H9 (cell line): ENCODE measurements at regions not wholly inside any gene's neighbourhood (a gene's known extent, or its start where the extent isn't known, plus 50 kb on each side); places are given as distances from the start of the nearest gene placed in this dataset.

Experiments used
- DNase-seq: peaks from one replicate; pipeline ENCODE4 v3.0.0-alpha.2; 2017
- H2AFZ ChIP-seq: one replicate; pipeline ENCODE4 v1.6.1; 2013; ENCODE audit warnings: mild to moderate bottlenecking, low read length, control low read depth, moderate library complexity
- H2AK5ac ChIP-seq: 2 replicates; pipeline ENCODE4 v1.6.1; 2013; ENCODE audit warnings: low read length, control low read depth, mixed read lengths; ENCODE audit not compliant: insufficient read length
- H2BK120ac ChIP-seq: one replicate; pipeline ENCODE4 v1.6.1; 2013; ENCODE audit warnings: low read depth, mild to moderate bottlenecking, low read length, control low read depth, inconsistent platforms; ENCODE audit not compliant: poor library complexity, severe bottlenecking
- H2BK12ac ChIP-seq: 2 replicates; pipeline ENCODE4 v1.6.1; 2013; ENCODE audit warnings: low read length, control low read depth, mixed read lengths, low read depth; ENCODE audit not compliant: insufficient read length
- H2BK15ac ChIP-seq: 2 replicates; pipeline ENCODE4 v1.6.1; 2013; ENCODE audit warnings: low read depth, low read length, control low read depth
- H2BK20ac ChIP-seq: one replicate; pipeline ENCODE4 v1.6.1; 2013; ENCODE audit warnings: low read depth, mild to moderate bottlenecking, low read length, control low read depth, inconsistent platforms; ENCODE audit not compliant: poor library complexity, severe bottlenecking
- H2BK5ac ChIP-seq: 2 replicates; pipeline ENCODE4 v1.6.1; 2013; ENCODE audit warnings: low read length, control low read depth, mixed read lengths; ENCODE audit not compliant: insufficient read length
- H3K14ac ChIP-seq: 2 replicates; pipeline ENCODE4 v1.6.1; 2013; ENCODE audit warnings: low read length, control low read depth; ENCODE audit not compliant: insufficient read depth
- H3K18ac ChIP-seq: 2 replicates; pipeline ENCODE4 v1.6.1; 2013; ENCODE audit warnings: low read depth, mild to moderate bottlenecking, mixed read lengths, low read length, control low read depth; ENCODE audit not compliant: insufficient read length
- H3K23ac ChIP-seq: 2 replicates; pipeline ENCODE4 v1.6.1; 2013; ENCODE audit warnings: low read length, control low read depth, mixed read lengths, low read depth; ENCODE audit not compliant: insufficient read length
- H3K23me2 ChIP-seq: 2 replicates; pipeline ENCODE4 v1.6.1; 2013; ENCODE audit warnings: low read depth, mild to moderate bottlenecking, mixed read lengths, low read length, control low read depth; ENCODE audit not compliant: insufficient read length, poor library complexity, severe bottlenecking
- H3K27ac ChIP-seq: 2 replicates; pipeline ENCODE4 v1.5.1; 2013; ENCODE audit warnings: low read length, control low read depth, mixed read lengths, low read depth; ENCODE audit not compliant: insufficient read length
- H3K27me3 ChIP-seq: 2 replicates; pipeline ENCODE4 v1.6.1; 2013; ENCODE audit warnings: low read length, control low read depth, inconsistent platforms; ENCODE audit not compliant: insufficient read depth
- H3K4ac ChIP-seq: 2 replicates; pipeline ENCODE4 v1.6.1; 2013; ENCODE audit warnings: low read depth, mild to moderate bottlenecking, control low read depth, inconsistent platforms, low read length, moderate library complexity
- H3K4me1 ChIP-seq: 2 replicates; pipeline ENCODE4 v1.6.1; 2013; ENCODE audit warnings: low read length, control low read depth, inconsistent platforms; ENCODE audit not compliant: insufficient read depth
- H3K4me2 ChIP-seq: 2 replicates; pipeline ENCODE4 v1.6.1; 2013; ENCODE audit warnings: low read length, control low read depth, mixed read lengths; ENCODE audit not compliant: insufficient read length, insufficient read depth
- H3K56ac ChIP-seq: 2 replicates; pipeline ENCODE4 v1.6.1; 2013; ENCODE audit warnings: low read depth, mild to moderate bottlenecking, mixed read lengths, low read length, control low read depth; ENCODE audit not compliant: insufficient read length
- H3K79me1 ChIP-seq: 2 replicates; pipeline ENCODE4 v1.6.1; 2013; ENCODE audit warnings: low read depth, mild to moderate bottlenecking, moderate library complexity, low read length, control low read depth, inconsistent platforms; ENCODE audit not compliant: insufficient read depth, poor library complexity, severe bottlenecking
- H3K79me2 ChIP-seq: 2 replicates; pipeline ENCODE4 v1.6.1; 2013; ENCODE audit warnings: low read length, control low read depth, inconsistent platforms; ENCODE audit not compliant: insufficient read depth
- H3K9ac ChIP-seq: 2 replicates; pipeline ENCODE4 v1.6.1; 2013; ENCODE audit warnings: low read length, control low read depth, mixed read lengths; ENCODE audit not compliant: insufficient read length; ENCODE audit errors: extremely low read depth
- H3K9me3 ChIP-seq: one replicate; pipeline ENCODE4 v1.6.1; 2013; ENCODE audit warnings: low read depth, low read length, inconsistent platforms; ENCODE audit not compliant: control insufficient read depth
- H3T11ph ChIP-seq: one replicate; pipeline ENCODE4 v1.6.1; 2013; ENCODE audit warnings: mild to moderate bottlenecking, low read length, control low read depth, inconsistent platforms
- H4K20me1 ChIP-seq: one replicate; pipeline ENCODE4 v1.6.1; 2013; ENCODE audit not compliant: control insufficient read depth, insufficient read length, insufficient read depth
- H4K5ac ChIP-seq: 2 replicates; pipeline ENCODE4 v1.6.1; 2013; ENCODE audit warnings: low read depth, mild to moderate bottlenecking, mixed read lengths, low read length, control low read depth; ENCODE audit not compliant: insufficient read length
- H4K8ac ChIP-seq: replicated peaks from 2 replicates; pipeline ENCODE4 v1.6.1; 2013; ENCODE audit warnings: low read length, control low read depth, mixed read lengths, low read depth; ENCODE audit not compliant: insufficient read length
- H4K91ac ChIP-seq: 2 replicates; pipeline ENCODE4 v1.6.1; 2013; ENCODE audit warnings: low read depth, mild to moderate bottlenecking, moderate library complexity, mixed read lengths, low read length, control low read depth; ENCODE audit not compliant: insufficient read length
- H3K27ac Mint-ChIP-seq, 3 experiments: 2 replicates in 2 of 3; 3 replicates in 1 of 3; pipeline ENCODE4 v1.8.0; 2020 to 2021; ENCODE audit warnings: mixed read lengths in 3 of 3, mild to moderate bottlenecking in 1 of 3, moderate library complexity in 1 of 3
- H3K27me3 Mint-ChIP-seq: 2 replicates; pipeline ENCODE4 v1.8.0; 2021; ENCODE audit warnings: low read depth, mild to moderate bottlenecking, moderate library complexity, mixed read lengths
- H3K36me3 Mint-ChIP-seq, 3 experiments: 2 replicates in 2 of 3; 3 replicates in 1 of 3; pipeline ENCODE4 v1.8.0; 2020 to 2021; ENCODE audit warnings: low read depth in 3 of 3, mixed read lengths in 3 of 3; ENCODE audit not compliant: insufficient read depth in 1 of 3
- H3K4me1 Mint-ChIP-seq, 2 experiments: 2 replicates each; pipeline ENCODE4 v1.8.0; 2020; ENCODE audit warnings: mixed read lengths in 2 of 2
- H3K4me3 Mint-ChIP-seq, 2 experiments: 2 replicates in 1 of 2; 3 replicates in 1 of 2; pipeline ENCODE4 v1.8.0; 2020 to 2021; ENCODE audit warnings: mild to moderate bottlenecking in 2 of 2, mixed read lengths in 2 of 2, moderate library complexity in 1 of 2
- H3K9me3 Mint-ChIP-seq, 2 experiments: 2 replicates in 1 of 2; 3 replicates in 1 of 2; pipeline ENCODE4 v1.8.0; 2020; ENCODE audit warnings: mild to moderate bottlenecking in 2 of 2, mixed read lengths in 2 of 2, moderate library complexity in 1 of 2
- WGBS: extraction: QIAGEN DNeasy Blood & Tissue Kit; methylation state at CpG from one replicate; pipeline ENCODE4 v1.1.7; 2013; ENCODE audit warnings: missing lambda C conversion rate, low lambda C conversion rate, mixed read lengths; ENCODE audit not compliant: insufficient read length; ENCODE audit errors: extremely low coverage; 5-methylcytosine and 5-hydroxymethylcytosine counted together
- TF ChIP-seq, protein P1 (sequence below): fragments of 200-600 bp; sonication (generic); conservative IDR thresholded peaks from 3 replicates; pipeline ENCODE4 v1.8.0; 2021; ENCODE audit warnings: antibody characterized with exemption, mild to moderate bottlenecking

DNA sequence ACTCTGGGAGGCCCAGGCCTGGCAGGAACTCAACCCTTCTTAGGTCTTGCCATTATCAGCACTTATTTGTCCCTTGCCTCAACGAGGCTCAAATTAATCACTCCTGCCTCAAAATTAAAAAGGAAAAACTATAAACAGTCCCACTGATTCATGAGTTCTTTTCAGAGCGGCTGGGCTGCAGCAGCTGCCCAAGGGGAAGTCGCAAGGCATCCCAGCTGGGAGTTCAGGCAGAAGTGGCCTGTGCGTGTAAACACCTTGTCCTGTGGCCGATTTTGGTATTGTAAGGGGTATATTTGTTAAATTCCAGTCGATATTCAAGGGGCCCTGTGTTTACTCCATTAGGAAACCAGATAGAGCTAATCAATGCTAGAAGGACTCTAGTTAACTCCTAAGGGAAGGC is 213.9 kb upstream of the CADM1 start:
- Histone ChIP-seq H3K27ac (no peak overlapping the region), H3T11ph (no peak overlapping the region), H3K56ac (no peak overlapping the region), H3K18ac (no peak overlapping the region), H3K79me1 (no peaks in the 10 kb centered on the region), H4K8ac (no peak overlapping the region), H3K4ac (no peak overlapping the region), H2BK5ac (no peak overlapping the region), H2BK15ac (no peak overlapping the region), H3K23me2 (no peaks in the 10 kb centered on the region), H3K4me2 (no peak overlapping the region), H3K9me3 (no peaks in the 10 kb centered on the region), H3K4me1 (no peaks in the 10 kb centered on the region), H2BK12ac (no peak overlapping the region), H4K91ac (no peak overlapping the region), H2AFZ (no peak overlapping the region), H2AK5ac (no peak overlapping the region), H3K79me2 (no peaks in the 10 kb centered on the region), H3K27me3 (no peaks in the 10 kb centered on the region), H2BK20ac (no peak overlapping the region), H4K5ac (no peak overlapping the region), H3K23ac (no peak overlapping the region), H3K14ac (no peak overlapping the region), H2BK120ac (no peak overlapping the region), H3K9ac (no peak overlapping the region), H4K20me1 (no peaks in the 10 kb centered on the region)
- WGBS: no CpG with 5 or more reads among the region's 6 CpGs
- Mint-ChIP-seq H3K9me3 (no peaks in the 10 kb centered on the region), H3K27ac (peak overlapping the region in 1 of 3 experiments; percentile 54; a peak in 1 of 7 replicates), H3K4me1 (peaks cover 7 to 18% of the 10 kb centered on the region in 2 experiments), H3K4me3 (no peak overlapping the region), H3K36me3 (no peaks in the 10 kb centered on the region), H3K27me3 (peaks cover 39% of the 10 kb centered on the region)
- TF ChIP-seq, protein P1, sequence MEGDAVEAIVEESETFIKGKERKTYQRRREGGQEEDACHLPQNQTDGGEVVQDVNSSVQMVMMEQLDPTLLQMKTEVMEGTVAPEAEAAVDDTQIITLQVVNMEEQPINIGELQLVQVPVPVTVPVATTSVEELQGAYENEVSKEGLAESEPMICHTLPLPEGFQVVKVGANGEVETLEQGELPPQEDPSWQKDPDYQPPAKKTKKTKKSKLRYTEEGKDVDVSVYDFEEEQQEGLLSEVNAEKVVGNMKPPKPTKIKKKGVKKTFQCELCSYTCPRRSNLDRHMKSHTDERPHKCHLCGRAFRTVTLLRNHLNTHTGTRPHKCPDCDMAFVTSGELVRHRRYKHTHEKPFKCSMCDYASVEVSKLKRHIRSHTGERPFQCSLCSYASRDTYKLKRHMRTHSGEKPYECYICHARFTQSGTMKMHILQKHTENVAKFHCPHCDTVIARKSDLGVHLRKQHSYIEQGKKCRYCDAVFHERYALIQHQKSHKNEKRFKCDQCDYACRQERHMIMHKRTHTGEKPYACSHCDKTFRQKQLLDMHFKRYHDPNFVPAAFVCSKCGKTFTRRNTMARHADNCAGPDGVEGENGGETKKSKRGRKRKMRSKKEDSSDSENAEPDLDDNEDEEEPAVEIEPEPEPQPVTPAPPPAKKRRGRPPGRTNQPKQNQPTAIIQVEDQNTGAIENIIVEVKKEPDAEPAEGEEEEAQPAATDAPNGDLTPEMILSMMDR: no peak
- DNase-seq: no peak
